ENCODE measurements at regions not wholly inside any gene's neighbourhood (a gene's known extent, or its start where the extent isn't known, plus 50 kb on each side); places are given as distances from the start of the nearest gene placed in this dataset.

- TF ChIP-seq HEYL (CRISPR knock-in tag; IDR thresholded peaks at IDR 0.05) = no peak
- no peak for FAIRE-seq
- no peak for DNase-seq (ENCODE audit: low read depth in 1 of 2, low spot score in 1 of 2)
- ATAC-seq = no peak
- ChIA-PET POLR2A (no interaction called here), CTCF (no interaction called here)
- whole genome bisulfite sequencing (ENCODE audit: missing lambda C conversion rate) = 82% methylated on average over 1 of the region's 1 CpG
- Histone ChIP-seq H3K9me3 (no peaks in the 10 kb centered on the region), H3K4me3 (no peak overlapping the region), H3K27ac (no peak overlapping the region), H3K4me2 (no peak overlapping the region), H3K4me1 (no peaks in the 10 kb centered on the region)
Observed at GRCh38 chr11:92278791-92279433, 54.3 kb downstream of the FAT3 start.

GRCh38 chr11:92284107-92284506 is 59.5 kb downstream of the FAT3 start:
- H3K27ac ChIP-seq = no peak overlapping the region
- CTCF ChIA-PET = no interaction called here
- H3K4me2 ChIP-seq = no peak overlapping the region
- H3K4me1 ChIP-seq = peaks cover 9% of the 10 kb centered on the region; the same call in 2 of the 3 replicates
- POLR2A ChIA-PET = no interaction called here
- H3K4me3 ChIP-seq = no peak overlapping the region
- H3K9me3 ChIP-seq = no peaks in the 10 kb centered on the region
- FAIRE-seq (no peak), ATAC-seq (no peak), DNase-seq (ENCODE audit: low read depth in 1 of 2, low spot score in 1 of 2) (no peak)
- TF ChIP-seq ZFP36 (IDR thresholded peaks at IDR 0.05; ENCODE audit: borderline replicate concordance, partially characterized antibody) (no peak), JUNB (IDR thresholded peaks at IDR 0.05) (no peak), ZNF302 (CRISPR knock-in tag; IDR thresholded peaks at IDR 0.05) (no peak), MAFK (IDR thresholded peaks at IDR 0.05; ENCODE audit: partially characterized antibody) (no peak), PBX3 (IDR thresholded peaks at IDR 0.05) (no peak), KDM1A (IDR thresholded peaks at IDR 0.05; ENCODE audit: low read depth) (no peak), RFX5 (IDR thresholded peaks at IDR 0.05) (no peak), RCOR1 (IDR thresholded peaks at IDR 0.05; ENCODE audit: low read depth, low read length) (no peak), HDAC2 (IDR thresholded peaks at IDR 0.05) (no peak), REST (IDR thresholded peaks at IDR 0.05) (no peak), KDM5A (IDR thresholded peaks at IDR 0.05) (no peak), HES2 (IDR thresholded peaks at IDR 0.05) (no peak), BCL3 (IDR thresholded peaks at IDR 0.05) (no peak), ESRRA (IDR thresholded peaks at IDR 0.05; ENCODE audit: borderline replicate concordance, low read length) (no peak), FOSB (CRISPR knock-in tag; IDR thresholded peaks at IDR 0.05) (no peak), HOXB5 (CRISPR knock-in tag; IDR thresholded peaks at IDR 0.05) (no peak), SMC3 (IDR thresholded peaks at IDR 0.05) (no peak), RAD21 (conservative IDR thresholded peaks at IDR 0.05 in 1 of 2, IDR thresholded peaks at IDR 0.05 in 1 of 2) (no peak)
- 80% methylated on average over 3 of the region's 3 CpGs for WGBS (ENCODE audit: missing lambda C conversion rate)
